Neural cell (in vitro differentiated cells): ENCODE measurements at regions not wholly inside any gene's neighbourhood (a gene's known extent, or its start where the extent isn't known, plus 50 kb on each side); places are given as distances from the start of the nearest gene placed in this dataset.

Experiments used
- H2AFZ ChIP-seq: fragments of 200-600, 300-800 bp; sonication (generic), shearing (Covaris generic); 2 replicates; pipeline ENCODE4 v1.6.0; 2014; ENCODE audit warnings: low read depth, mild to moderate bottlenecking, antibody characterized with exemption, low read length, moderate library complexity
- H3F3A ChIP-seq: fragments of 200-600 bp; shearing (Covaris generic); 2 replicates; pipeline ENCODE4 v1.6.1; 2016; ENCODE audit warnings: mild to moderate bottlenecking, moderate library complexity, mixed read lengths, antibody characterized with exemption, low read length; ENCODE audit not compliant: insufficient read depth, poor library complexity, severe bottlenecking
- H3K27ac ChIP-seq: fragments of 200-600, 300-800 bp; sonication (generic), shearing (Covaris generic); 2 replicates; pipeline ENCODE4 v1.5.1; 2014; ENCODE audit warnings: mild to moderate bottlenecking, low read length, moderate library complexity
- H3K27me3 ChIP-seq: fragments of 300-800, 200-600 bp; sonication (generic), shearing (Covaris generic); 2 replicates; pipeline ENCODE4 v1.6.0; 2014; ENCODE audit warnings: mild to moderate bottlenecking, low read depth, low read length, moderate library complexity; ENCODE audit not compliant: insufficient read depth
- H3K36me3 ChIP-seq: fragments of 300-800, 200-600 bp; sonication (generic), shearing (Covaris generic); 2 replicates; pipeline ENCODE4 v1.5.1; 2014; ENCODE audit warnings: mild to moderate bottlenecking, antibody characterized with exemption, low read length, moderate library complexity; ENCODE audit not compliant: insufficient read depth
- H3K4me2 ChIP-seq: fragments of 300-800, 200-600 bp; sonication (generic), shearing (Covaris generic); 2 replicates; pipeline ENCODE4 v1.6.0; 2014; ENCODE audit warnings: mild to moderate bottlenecking, low read length
- H3K4me3 ChIP-seq: fragments of 300-800, 200-600 bp; sonication (generic), shearing (Covaris generic); 2 replicates; pipeline ENCODE4 v1.5.1; 2014; ENCODE audit warnings: mild to moderate bottlenecking, low read length, moderate library complexity
- H3K79me2 ChIP-seq: fragments of 200-600 bp; shearing (Covaris generic); replicated peaks from 2 replicates; pipeline ENCODE4 v1.6.0; 2014; ENCODE audit warnings: mild to moderate bottlenecking, low read length, moderate library complexity; ENCODE audit not compliant: insufficient read depth
- H3K9ac ChIP-seq: fragments of 300-800, 200-600 bp; sonication (generic), shearing (Covaris generic); 2 replicates; pipeline ENCODE4 v1.6.1; 2016; ENCODE audit warnings: mild to moderate bottlenecking, low read length, mixed read lengths
- H3K9me2 ChIP-seq: fragments of 200-600 bp; shearing (Covaris generic); 2 replicates; pipeline ENCODE4 v1.6.1; 2016; ENCODE audit warnings: mild to moderate bottlenecking, low read length, mixed read lengths; ENCODE audit not compliant: insufficient read depth
- H3K9me3 ChIP-seq: fragments of 200-600, 300-800 bp; sonication (generic), shearing (Covaris generic); 2 replicates; pipeline ENCODE4 v1.6.1; 2016; ENCODE audit warnings: mild to moderate bottlenecking, mixed run types, low read length, moderate library complexity, mixed read lengths
- H4K20me1 ChIP-seq: fragments of 200-600 bp; shearing (Covaris generic); 2 replicates; pipeline ENCODE4 v1.6.1; 2016; ENCODE audit warnings: mild to moderate bottlenecking, mixed run types; ENCODE audit not compliant: insufficient read depth
- EP300 ChIP-seq: fragments of 450-650 bp; conservative IDR thresholded peaks from 2 replicates; pipeline ENCODE4 v1.6.1; 2014; ENCODE audit warnings: antibody characterized with exemption, mild to moderate bottlenecking, moderate library complexity; ENCODE audit not compliant: poor library complexity, severe bottlenecking
- EZH2 ChIP-seq: fragments of 200-600, 300-800 bp; shearing (Covaris generic), sonication (generic); IDR thresholded peaks from 2 replicates; pipeline ENCODE4 v1.6.1; 2014; ENCODE audit warnings: antibody characterized with exemption, low read length, borderline replicate concordance, mild to moderate bottlenecking; ENCODE audit not compliant: insufficient read depth, poor library complexity, severe bottlenecking
- MXI1 ChIP-seq: fragments of 450-650 bp; conservative IDR thresholded peaks from 2 replicates; pipeline ENCODE4 v1.6.1; 2014; ENCODE audit warnings: antibody characterized with exemption, mild to moderate bottlenecking; ENCODE audit not compliant: poor library complexity, severe bottlenecking
- POLR2AphosphoS5 ChIP-seq: IDR thresholded peaks from 2 replicates; pipeline ENCODE4 v1.6.1; 2012
- RAD21 ChIP-seq: fragments of 450-650 bp; conservative IDR thresholded peaks from 2 replicates; pipeline ENCODE4 v1.6.1; 2014; ENCODE audit warnings: antibody characterized with exemption, mild to moderate bottlenecking, moderate library complexity
- SMC3 ChIP-seq: fragments of 450-650 bp; conservative IDR thresholded peaks from 2 replicates; pipeline ENCODE4 v1.6.1; 2014; ENCODE audit warnings: antibody characterized with exemption, mild to moderate bottlenecking, moderate library complexity; ENCODE audit not compliant: poor library complexity
- TAF1 ChIP-seq: IDR thresholded peaks from 2 replicates; pipeline ENCODE4 v1.6.1; 2012; ENCODE audit warnings: low read depth
- TF ChIP-seq, protein P1 (sequence below): fragments of 450-650 bp; IDR thresholded peaks from 2 replicates; pipeline ENCODE4 v1.5.1; 2014; ENCODE audit warnings: antibody characterized with exemption, mild to moderate bottlenecking, moderate library complexity; ENCODE audit not compliant: poor library complexity, severe bottlenecking
- TF ChIP-seq, protein P2 (sequence below): IDR thresholded peaks from 2 replicates; pipeline ENCODE4 v1.6.1; 2012; ENCODE audit warnings: borderline replicate concordance

DNA sequence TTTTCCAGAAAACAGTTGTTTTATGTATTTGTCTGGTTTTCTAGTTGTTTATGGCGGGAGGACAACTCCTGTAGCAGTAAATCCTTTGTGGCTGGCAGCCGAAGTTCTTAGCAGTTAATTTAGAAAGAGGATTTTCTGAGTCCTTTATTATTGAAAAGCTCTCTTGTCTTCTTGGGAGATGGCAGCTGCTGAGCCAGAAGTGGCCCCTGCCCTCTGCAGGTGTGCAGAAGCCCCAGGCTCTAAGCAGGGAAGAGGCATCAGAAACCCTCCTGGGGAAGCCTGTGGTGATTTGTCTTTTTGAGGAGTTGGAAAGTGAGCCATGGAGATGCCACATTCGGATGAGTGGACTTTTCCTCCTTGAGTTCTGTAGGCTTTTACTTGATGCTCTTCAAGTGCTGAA, 106.3 kb downstream of the GLRX3 start:
- Histone ChIP-seq H3K9ac (no peak overlapping the region), H3K4me3 (no peak overlapping the region), H3K27me3 (no peaks in the 10 kb centered on the region), H4K20me1 (no peaks in the 10 kb centered on the region), H3K4me2 (no peak overlapping the region), H3K36me3 (no peaks in the 10 kb centered on the region), H2AFZ (no peak overlapping the region), H3K27ac (no peak overlapping the region), H3K9me3 (no peaks in the 10 kb centered on the region), H3K79me2 (no peaks in the 10 kb centered on the region), H3K9me2 (no peaks in the 10 kb centered on the region), H3F3A (no peaks in the 10 kb centered on the region)
- TF ChIP-seq, protein P1, sequence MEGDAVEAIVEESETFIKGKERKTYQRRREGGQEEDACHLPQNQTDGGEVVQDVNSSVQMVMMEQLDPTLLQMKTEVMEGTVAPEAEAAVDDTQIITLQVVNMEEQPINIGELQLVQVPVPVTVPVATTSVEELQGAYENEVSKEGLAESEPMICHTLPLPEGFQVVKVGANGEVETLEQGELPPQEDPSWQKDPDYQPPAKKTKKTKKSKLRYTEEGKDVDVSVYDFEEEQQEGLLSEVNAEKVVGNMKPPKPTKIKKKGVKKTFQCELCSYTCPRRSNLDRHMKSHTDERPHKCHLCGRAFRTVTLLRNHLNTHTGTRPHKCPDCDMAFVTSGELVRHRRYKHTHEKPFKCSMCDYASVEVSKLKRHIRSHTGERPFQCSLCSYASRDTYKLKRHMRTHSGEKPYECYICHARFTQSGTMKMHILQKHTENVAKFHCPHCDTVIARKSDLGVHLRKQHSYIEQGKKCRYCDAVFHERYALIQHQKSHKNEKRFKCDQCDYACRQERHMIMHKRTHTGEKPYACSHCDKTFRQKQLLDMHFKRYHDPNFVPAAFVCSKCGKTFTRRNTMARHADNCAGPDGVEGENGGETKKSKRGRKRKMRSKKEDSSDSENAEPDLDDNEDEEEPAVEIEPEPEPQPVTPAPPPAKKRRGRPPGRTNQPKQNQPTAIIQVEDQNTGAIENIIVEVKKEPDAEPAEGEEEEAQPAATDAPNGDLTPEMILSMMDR = no peak
- TF ChIP-seq SMC3 (no peak), TAF1 (no peak), MXI1 (no peak), EZH2 (no peak), RAD21 (no peak), EP300 (no peak), POLR2AphosphoS5 (no peak)
- TF ChIP-seq, protein P2, sequence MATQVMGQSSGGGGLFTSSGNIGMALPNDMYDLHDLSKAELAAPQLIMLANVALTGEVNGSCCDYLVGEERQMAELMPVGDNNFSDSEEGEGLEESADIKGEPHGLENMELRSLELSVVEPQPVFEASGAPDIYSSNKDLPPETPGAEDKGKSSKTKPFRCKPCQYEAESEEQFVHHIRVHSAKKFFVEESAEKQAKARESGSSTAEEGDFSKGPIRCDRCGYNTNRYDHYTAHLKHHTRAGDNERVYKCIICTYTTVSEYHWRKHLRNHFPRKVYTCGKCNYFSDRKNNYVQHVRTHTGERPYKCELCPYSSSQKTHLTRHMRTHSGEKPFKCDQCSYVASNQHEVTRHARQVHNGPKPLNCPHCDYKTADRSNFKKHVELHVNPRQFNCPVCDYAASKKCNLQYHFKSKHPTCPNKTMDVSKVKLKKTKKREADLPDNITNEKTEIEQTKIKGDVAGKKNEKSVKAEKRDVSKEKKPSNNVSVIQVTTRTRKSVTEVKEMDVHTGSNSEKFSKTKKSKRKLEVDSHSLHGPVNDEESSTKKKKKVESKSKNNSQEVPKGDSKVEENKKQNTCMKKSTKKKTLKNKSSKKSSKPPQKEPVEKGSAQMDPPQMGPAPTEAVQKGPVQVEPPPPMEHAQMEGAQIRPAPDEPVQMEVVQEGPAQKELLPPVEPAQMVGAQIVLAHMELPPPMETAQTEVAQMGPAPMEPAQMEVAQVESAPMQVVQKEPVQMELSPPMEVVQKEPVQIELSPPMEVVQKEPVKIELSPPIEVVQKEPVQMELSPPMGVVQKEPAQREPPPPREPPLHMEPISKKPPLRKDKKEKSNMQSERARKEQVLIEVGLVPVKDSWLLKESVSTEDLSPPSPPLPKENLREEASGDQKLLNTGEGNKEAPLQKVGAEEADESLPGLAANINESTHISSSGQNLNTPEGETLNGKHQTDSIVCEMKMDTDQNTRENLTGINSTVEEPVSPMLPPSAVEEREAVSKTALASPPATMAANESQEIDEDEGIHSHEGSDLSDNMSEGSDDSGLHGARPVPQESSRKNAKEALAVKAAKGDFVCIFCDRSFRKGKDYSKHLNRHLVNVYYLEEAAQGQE = no peak

DNA sequence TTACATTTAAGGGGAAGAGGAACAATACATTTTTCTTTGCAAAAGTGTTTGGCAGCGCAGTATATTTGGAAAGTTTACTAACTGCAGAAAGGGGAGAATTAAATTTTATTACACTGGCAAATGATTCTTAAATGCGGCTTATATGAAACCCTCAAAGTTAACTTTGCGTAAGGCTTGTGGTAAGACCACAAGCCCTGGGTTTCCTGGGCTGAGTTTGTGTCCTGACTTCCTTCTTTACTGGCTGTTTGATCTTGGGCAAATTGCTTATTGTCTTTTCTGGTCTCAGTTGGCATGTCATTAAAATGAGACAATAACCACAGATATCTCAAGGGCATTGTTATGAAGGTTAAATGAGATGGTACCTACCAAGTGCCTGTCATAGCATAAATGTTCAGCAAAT, 106.8 kb downstream of the GLRX3 start:
- H3K9me2 ChIP-seq = no peaks in the 10 kb centered on the region
- no peak overlapping the region for H2AFZ ChIP-seq

More for the DNA sequence above, 106.8 kb downstream of the GLRX3 start:
- Histone ChIP-seq H3K9me3 (no peaks in the 10 kb centered on the region), H3F3A (no peaks in the 10 kb centered on the region), H3K36me3 (no peaks in the 10 kb centered on the region), H3K9ac (no peak overlapping the region), H3K27me3 (no peaks in the 10 kb centered on the region), H3K79me2 (no peaks in the 10 kb centered on the region), H3K27ac (no peak overlapping the region), H3K4me2 (no peak overlapping the region), H4K20me1 (no peaks in the 10 kb centered on the region), H3K4me3 (no peak overlapping the region)
- no peak for TF ChIP-seq POLR2AphosphoS5
- no peak for TF ChIP-seq EZH2
- no peak for TF ChIP-seq SMC3
- TF ChIP-seq, protein P2 = no peak
- TF ChIP-seq MXI1 = no peak
- no peak for TF ChIP-seq RAD21
- no peak for TF ChIP-seq TAF1
- no peak for TF ChIP-seq EP300
- TF ChIP-seq, protein P1 = no peak
